Suprapubic skin (tissue), 4 donors: ENCODE measurements at regions not wholly inside any gene's neighbourhood (a gene's known extent, or its start where the extent isn't known, plus 50 kb on each side); places are given as distances from the start of the nearest gene placed in this dataset.

ENCODE experiments used
- CTCF ChIP-seq, 2 donors: fragments of 200-600 bp in 1 of 2; fragments of 450-650 bp in 1 of 2; sonication (generic) in 1 of 2; IDR thresholded peaks; one replicate each; pipeline ENCODE4 v1.5.1; 2016 to 2019; ENCODE audit warnings: antibody characterized with exemption in 2 of 2, mild to moderate bottlenecking in 1 of 2, moderate library complexity in 1 of 2
- EP300 ChIP-seq: sonication (generic); formaldehyde crosslinking; IDR thresholded peaks from one replicate; pipeline ENCODE4 v1.6.1; 2017; ENCODE audit warnings: antibody characterized with exemption
- POLR2A ChIP-seq, 2 donors: fragments of 450-650 bp; IDR thresholded peaks; one replicate each; pipeline ENCODE4 v1.6.1; 2017; ENCODE audit warnings: antibody characterized with exemption in 2 of 2, mild to moderate bottlenecking in 2 of 2, moderate library complexity in 2 of 2
- POLR2AphosphoS5 ChIP-seq, 3 donors: sonication (generic); formaldehyde crosslinking; IDR thresholded peaks; one replicate each; pipeline ENCODE4 v1.6.1; 2017; ENCODE audit warnings: antibody characterized with exemption in 3 of 3

DNA sequence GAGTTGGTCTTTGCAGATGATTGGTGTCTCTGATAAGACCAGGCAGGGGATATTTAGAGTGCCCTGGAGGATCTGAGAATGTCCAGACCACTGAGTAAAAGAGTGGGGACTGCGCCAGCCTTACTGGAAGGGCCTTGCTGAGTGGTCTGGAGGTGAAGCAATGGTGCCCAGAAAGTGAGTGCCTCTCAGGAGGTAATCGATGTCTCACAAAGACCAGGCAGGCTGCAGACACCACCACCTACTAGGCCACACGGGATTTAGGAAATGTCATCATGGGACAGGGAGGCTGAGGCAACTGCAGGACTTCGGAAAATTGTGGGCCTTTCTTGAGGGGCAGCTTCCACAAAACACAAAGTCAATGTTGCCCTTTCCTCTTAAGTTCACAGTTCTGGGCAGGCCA is 57.2 kb upstream of the STEAP1B start:
- TF ChIP-seq CTCF (IDR thresholded peaks at IDR 0.05): no peak
- no peak for TF ChIP-seq POLR2A (IDR thresholded peaks at IDR 0.05)
- TF ChIP-seq POLR2AphosphoS5 (IDR thresholded peaks at IDR 0.05): no peak
- TF ChIP-seq EP300: no peak
